HAP-1 (cell line): ENCODE measurements at regions not wholly inside any gene's neighbourhood (a gene's known extent, or its start where the extent isn't known, plus 50 kb on each side); places are given as distances from the start of the nearest gene placed in this dataset.

Experiments
- DNase-seq, 2 experiments: peaks; one replicate each; pipeline ENCODE4 v3.0.0-alpha.2; 2016 to 2020; ENCODE audit warnings: low spot score in 2 of 2
- H3K27me3 ChIP-seq: fragments of 250-450 bp; sonication (Bioruptor Pico); 2 replicates; pipeline ENCODE4 v1.5.1; 2020; ENCODE audit warnings: low read depth, mild to moderate bottlenecking, moderate library complexity
- H3K36me3 ChIP-seq: fragments of 250-450 bp; sonication (Bioruptor Pico); replicated peaks from 2 replicates; pipeline ENCODE4 v1.5.1; 2020; ENCODE audit warnings: mild to moderate bottlenecking
- H3K4me1 ChIP-seq: fragments of 250-450 bp; sonication (Bioruptor Pico); 2 replicates; pipeline ENCODE4 v1.5.1; 2020; ENCODE audit warnings: mild to moderate bottlenecking
- H3K4me3 ChIP-seq: fragments of 250-450 bp; sonication (Bioruptor Pico); 2 replicates; pipeline ENCODE4 v1.5.1; 2020; ENCODE audit warnings: mild to moderate bottlenecking, moderate library complexity
- H3K9me3 ChIP-seq: fragments of 250-450 bp; sonication (Bioruptor Pico); 2 replicates; pipeline ENCODE4 v1.5.1; 2020; ENCODE audit warnings: mild to moderate bottlenecking, moderate library complexity
- in situ Hi-C: fragments of 300-500 bp; cut with MboI; formaldehyde crosslinking; loops from 3 replicates; pipeline ENCODE4 v1.14.3; 2020; ENCODE audit warnings: low sequenced_read_pairs, inconsistent platforms, mixed read lengths

DNA sequence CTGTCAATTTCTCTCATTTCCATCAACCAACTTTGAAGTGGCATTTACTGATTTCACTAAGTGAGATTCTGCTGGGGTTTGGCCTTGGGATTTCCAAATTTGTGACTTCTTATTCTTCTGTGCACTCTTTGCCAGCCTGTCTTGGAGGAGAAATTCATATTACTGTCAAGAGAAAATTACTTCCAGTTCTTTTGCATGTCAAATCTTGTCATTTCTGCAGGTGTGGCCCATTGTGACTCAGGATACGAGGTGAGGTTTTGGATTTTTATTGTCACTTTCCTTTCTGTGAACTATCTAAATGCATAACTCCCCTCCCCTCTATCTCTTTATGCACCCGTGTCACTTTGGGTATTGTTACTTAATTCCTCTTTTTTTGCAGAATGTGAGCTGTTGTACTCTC, 102.6 kb upstream of the GUCY1A1 start:
- in situ Hi-C loops = no loop called here
- H3K4me1 ChIP-seq = no peaks in the 10 kb centered on the region

DNA sequence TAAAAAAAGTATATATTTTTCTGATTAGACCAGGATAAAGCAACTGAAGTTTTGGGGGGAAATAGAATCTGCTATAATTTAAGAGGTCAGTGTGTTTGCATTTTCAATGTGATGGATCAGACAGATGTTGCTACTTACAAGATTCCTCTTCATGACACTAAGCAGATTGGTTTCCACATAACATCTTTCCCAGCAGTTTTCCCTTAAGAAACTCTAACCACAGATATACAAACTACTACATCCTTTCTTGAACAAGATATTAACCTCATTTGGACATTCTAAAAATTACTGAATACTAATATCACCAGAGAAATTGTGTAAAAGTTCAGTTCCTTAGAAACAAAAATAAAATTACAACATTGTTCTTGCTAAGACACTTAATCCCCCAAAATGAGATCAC, 106.7 kb upstream of the GUCY1A1 start:
- DNase-seq = no peak
- no peaks in the 10 kb centered on the region for H3K36me3 ChIP-seq
- H3K9me3 ChIP-seq = no peaks in the 10 kb centered on the region
- in situ Hi-C loops = no loop called here
- H3K27me3 ChIP-seq = no peaks in the 10 kb centered on the region
- no peaks in the 10 kb centered on the region for H3K4me1 ChIP-seq
- H3K4me3 ChIP-seq = no peak overlapping the region

More for the DNA sequence above, 102.6 kb upstream of the GUCY1A1 start:
- no peaks in the 10 kb centered on the region for H3K36me3 ChIP-seq
- no peaks in the 10 kb centered on the region for H3K27me3 ChIP-seq
- DNase-seq = no peak
- no peaks in the 10 kb centered on the region for H3K9me3 ChIP-seq
- H3K4me3 ChIP-seq = no peak overlapping the region

DNA sequence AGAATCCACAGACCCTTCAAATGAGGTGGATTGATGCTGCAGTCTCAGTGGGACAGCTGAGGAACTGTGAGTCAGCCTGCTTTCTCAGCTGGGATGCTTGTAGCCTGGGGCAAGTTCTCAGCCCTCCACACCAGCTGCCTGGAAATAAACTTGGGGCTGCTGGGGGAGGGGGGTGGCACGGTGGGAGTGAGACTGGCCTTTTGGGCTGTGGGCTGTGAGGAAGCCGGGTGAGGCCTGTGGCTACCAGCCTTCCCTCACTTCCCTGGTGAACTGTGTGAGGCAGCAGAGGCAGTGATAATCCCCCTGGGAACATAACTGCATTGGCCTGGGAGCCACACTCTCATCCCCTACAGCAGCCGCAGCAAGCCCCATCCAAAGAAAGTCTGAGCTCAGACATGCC, 114.5 kb upstream of the GUCY1A1 start:
- DNase-seq = no peak

DNA sequence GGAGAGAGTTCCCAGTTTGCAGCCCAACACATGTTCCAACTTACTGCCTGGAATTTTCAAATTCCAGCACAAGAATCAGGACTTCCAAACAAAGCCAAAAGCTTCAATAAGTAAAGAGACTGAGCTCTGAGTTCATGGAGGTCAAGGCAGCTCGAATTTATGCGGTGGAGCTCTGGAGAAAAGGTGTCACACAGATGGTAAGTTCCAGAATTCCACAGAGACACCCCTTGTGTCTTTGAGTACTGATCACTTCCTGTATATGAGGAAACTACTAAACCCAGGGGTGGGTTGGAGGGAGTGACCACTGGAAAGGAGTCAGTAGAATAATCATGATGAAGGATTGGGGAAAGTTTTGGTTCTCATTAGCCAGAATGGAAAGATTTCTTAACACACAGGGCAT, 118.5 kb upstream of the GUCY1A1 start:
- Histone ChIP-seq H3K4me3 (no peak overlapping the region), H3K9me3 (no peaks in the 10 kb centered on the region), H3K27me3 (no peaks in the 10 kb centered on the region), H3K4me1 (no peaks in the 10 kb centered on the region), H3K36me3 (no peaks in the 10 kb centered on the region)
- in situ Hi-C loops = no loop called here
- no peak for DNase-seq

More for the DNA sequence above, 114.5 kb upstream of the GUCY1A1 start:
- in situ Hi-C loops = no loop called here
- H3K27me3 ChIP-seq = no peaks in the 10 kb centered on the region
- no peak overlapping the region for H3K4me3 ChIP-seq
- no peaks in the 10 kb centered on the region for H3K4me1 ChIP-seq
- no peaks in the 10 kb centered on the region for H3K36me3 ChIP-seq
- no peaks in the 10 kb centered on the region for H3K9me3 ChIP-seq

DNA sequence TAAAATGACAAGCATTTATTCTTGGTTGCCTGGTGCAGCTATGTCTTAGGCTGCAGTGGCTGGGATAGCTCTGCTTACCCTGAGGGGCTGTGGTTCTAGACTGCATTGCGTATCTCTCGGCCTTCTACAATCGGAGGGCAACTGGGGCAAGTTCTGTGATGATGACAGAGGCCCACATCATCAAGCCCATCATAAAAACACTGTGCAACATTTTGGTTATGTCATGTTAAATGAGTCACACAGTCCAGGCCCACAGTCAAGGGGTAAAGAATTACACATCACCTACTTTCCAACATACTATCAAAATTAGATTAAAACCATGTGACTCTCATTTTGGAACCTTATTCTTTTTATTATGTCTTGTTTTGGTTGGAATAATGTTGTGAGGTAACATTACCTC, 120.2 kb upstream of the GUCY1A1 start:
- H3K27me3 ChIP-seq = no peaks in the 10 kb centered on the region
- in situ Hi-C loops = no loop called here
- no peak overlapping the region for H3K4me3 ChIP-seq
- H3K36me3 ChIP-seq = no peaks in the 10 kb centered on the region
- no peak for DNase-seq
- H3K9me3 ChIP-seq = no peaks in the 10 kb centered on the region
- no peaks in the 10 kb centered on the region for H3K4me1 ChIP-seq

DNA sequence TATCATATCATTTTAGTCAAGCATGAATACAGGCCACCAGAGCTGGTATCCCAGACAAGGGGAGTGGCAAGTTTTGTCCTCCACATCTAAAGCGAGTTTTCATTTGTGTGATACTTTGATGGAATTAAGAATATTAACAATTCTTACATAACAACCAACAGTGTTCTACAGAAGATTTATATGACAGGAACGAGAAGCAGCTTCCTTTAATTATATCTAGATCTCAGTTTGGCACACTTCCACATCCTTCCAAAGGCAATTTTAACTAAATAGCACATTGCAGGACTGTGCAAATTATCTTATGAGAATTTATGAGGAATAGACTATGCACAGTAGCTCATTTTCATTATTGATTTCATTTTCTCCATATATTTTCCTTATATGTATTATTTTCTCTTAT, 121.2 kb upstream of the GUCY1A1 start:
- H3K27me3 ChIP-seq = no peaks in the 10 kb centered on the region
- no peaks in the 10 kb centered on the region for H3K36me3 ChIP-seq
- H3K9me3 ChIP-seq = no peaks in the 10 kb centered on the region
- in situ Hi-C loops = no loop called here
- no peak overlapping the region for H3K4me3 ChIP-seq
- no peak for DNase-seq
- no peaks in the 10 kb centered on the region for H3K4me1 ChIP-seq

DNA sequence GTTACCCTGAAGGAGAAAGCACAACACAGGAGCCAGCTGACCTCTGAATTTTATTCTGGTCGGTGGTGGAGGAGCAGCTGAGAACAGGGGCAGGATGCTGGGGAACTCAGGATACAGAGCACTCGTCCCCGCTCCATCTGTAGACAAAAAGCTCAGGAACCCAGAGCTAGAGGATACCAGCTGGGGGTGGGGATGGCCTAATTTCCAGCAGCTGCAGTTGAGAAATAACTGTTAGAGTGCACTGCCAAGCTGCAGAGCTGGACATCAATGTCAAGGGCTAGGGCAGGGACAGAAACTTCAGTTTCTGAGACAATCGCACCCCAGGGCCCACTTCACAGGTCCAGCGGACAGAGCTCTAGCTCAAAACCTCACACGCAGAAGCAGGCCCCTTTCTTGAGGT, 122.1 kb upstream of the GUCY1A1 start:
- Histone ChIP-seq H3K4me3 (no peak overlapping the region), H3K4me1 (no peaks in the 10 kb centered on the region), H3K9me3 (no peaks in the 10 kb centered on the region), H3K36me3 (no peaks in the 10 kb centered on the region), H3K27me3 (no peaks in the 10 kb centered on the region)
- in situ Hi-C loops = no loop called here
- no peak for DNase-seq

DNA sequence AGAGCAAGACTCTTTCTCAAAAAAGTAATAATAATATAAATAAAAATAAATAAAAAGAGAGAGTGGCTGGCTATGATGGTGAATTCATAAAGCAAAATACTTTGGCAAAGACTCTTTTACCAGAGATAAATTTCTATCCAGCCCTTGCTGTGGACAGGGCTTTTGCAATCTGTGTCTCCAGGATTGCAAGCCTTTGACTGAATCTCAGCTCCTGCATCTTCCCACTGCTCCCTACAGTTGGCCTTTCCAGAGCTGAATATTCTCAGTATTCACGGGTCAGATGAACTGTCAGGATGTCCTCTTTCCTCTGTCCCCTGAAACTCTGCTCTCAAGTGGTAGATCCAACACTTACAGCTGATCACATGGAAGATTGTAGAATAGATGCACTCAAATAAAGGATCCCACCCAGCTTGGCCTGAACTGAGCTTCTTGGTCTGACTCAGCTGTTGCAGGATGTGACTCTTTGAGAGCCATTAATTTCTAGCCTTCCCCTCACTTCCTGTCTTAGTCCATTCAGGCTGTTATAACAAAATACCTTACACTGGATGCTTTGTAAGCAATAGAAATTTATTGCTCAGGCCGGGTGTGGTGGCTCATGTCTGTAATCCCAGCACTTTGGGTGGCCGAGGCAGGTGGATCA, 123.4 kb upstream of the GUCY1A1 start:
- Histone ChIP-seq H3K27me3 (no peaks in the 10 kb centered on the region), H3K4me1 (no peaks in the 10 kb centered on the region), H3K36me3 (no peaks in the 10 kb centered on the region), H3K9me3 (no peaks in the 10 kb centered on the region), H3K4me3 (no peak overlapping the region)
- in situ Hi-C loops = no loop called here
- no peak for DNase-seq

DNA sequence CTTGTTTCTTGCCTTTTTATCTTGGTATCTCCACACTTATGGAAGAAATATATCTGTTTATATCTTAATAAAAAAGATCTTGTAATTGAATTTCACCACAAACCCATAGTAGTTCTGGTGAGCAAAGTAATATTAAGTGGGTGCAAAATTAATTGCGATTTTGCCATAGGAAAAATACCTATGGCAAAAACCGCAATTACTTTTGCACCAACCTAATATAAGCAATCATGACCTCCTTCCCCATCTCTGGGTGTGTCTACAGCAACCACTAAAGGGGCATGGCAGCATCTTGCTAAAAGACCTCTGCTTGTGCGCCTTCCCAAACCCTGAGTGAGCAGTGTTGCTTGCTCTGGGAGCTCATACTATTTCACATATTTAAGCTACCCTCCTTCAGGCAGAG, 124.2 kb upstream of the GUCY1A1 start:
- in situ Hi-C loops = no loop called here
- no peak for DNase-seq
- H3K4me3 ChIP-seq = no peak overlapping the region
- H3K9me3 ChIP-seq = no peaks in the 10 kb centered on the region
- no peaks in the 10 kb centered on the region for H3K36me3 ChIP-seq
- H3K27me3 ChIP-seq = no peaks in the 10 kb centered on the region
- no peaks in the 10 kb centered on the region for H3K4me1 ChIP-seq

DNA sequence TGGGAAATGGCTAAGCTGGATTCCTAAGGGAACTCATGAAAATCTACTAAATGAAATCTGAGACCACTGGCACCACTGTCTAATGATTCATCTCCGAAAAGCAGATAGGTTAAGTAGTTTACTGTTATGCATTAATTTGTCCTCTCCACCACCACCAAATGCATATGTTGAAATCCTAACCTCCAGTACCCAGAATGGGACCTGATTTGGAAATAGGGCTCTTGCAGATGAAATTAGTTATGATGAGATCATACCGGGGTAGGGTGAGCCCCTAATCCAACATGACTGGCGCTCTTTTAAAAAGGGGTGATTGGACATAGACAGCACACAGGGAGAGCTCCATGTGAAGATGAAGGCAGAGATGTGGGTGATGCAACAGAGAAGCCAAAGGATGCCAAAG, 124.9 kb upstream of the GUCY1A1 start:
- in situ Hi-C loops = no loop called here
- no peaks in the 10 kb centered on the region for H3K4me1 ChIP-seq
- H3K36me3 ChIP-seq = no peaks in the 10 kb centered on the region
- H3K27me3 ChIP-seq = no peaks in the 10 kb centered on the region
- no peak for DNase-seq
- H3K9me3 ChIP-seq = no peaks in the 10 kb centered on the region
- H3K4me3 ChIP-seq = no peak overlapping the region

DNA sequence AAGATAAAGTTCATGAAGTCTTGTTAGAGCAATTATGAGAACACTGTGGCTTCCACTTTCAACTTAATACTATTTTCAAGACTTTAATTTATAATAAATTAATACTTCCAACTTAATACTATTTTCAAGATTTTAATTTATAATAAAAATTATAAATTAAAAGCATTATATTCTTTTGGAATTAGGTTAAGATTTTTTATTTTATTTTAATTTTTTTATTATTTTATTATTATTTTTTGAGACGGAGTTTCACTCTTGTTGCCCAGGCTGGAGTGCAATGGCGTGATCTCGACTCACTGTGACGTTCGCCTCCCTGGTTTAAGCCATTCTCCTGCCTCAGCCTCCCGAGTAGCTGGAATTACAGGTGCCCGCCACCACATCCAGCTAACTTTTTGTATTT, 126.0 kb upstream of the GUCY1A1 start:
- no peak for DNase-seq
- in situ Hi-C loops = no loop called here
- no peak overlapping the region for H3K4me3 ChIP-seq
- H3K9me3 ChIP-seq = no peaks in the 10 kb centered on the region
- H3K4me1 ChIP-seq = no peaks in the 10 kb centered on the region
- H3K36me3 ChIP-seq = no peaks in the 10 kb centered on the region
- no peaks in the 10 kb centered on the region for H3K27me3 ChIP-seq

DNA sequence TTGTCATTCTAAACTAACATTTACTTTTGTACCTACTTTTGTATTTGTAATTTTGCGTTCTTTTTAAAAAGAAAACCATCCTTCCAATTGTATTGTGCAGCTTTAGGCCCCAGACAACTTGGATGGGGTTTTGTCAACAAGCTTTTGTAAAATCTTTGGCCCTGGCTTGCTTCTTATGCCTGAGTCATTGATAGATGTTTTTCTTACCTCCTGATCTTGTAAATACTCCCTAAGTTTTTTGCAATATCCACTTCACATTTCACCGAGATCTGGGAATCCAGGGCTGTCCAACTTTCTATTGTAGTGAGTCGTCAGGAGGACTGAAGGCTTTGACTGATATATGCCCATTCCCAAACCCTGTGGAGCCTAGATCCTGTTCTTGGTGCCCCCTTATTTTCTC, 126.9 kb upstream of the GUCY1A1 start:
- no peak for DNase-seq
- in situ Hi-C loops = no loop called here
- H3K9me3 ChIP-seq = no peaks in the 10 kb centered on the region
- no peak overlapping the region for H3K4me3 ChIP-seq
- no peaks in the 10 kb centered on the region for H3K4me1 ChIP-seq
- no peaks in the 10 kb centered on the region for H3K36me3 ChIP-seq
- H3K27me3 ChIP-seq = no peaks in the 10 kb centered on the region

DNA sequence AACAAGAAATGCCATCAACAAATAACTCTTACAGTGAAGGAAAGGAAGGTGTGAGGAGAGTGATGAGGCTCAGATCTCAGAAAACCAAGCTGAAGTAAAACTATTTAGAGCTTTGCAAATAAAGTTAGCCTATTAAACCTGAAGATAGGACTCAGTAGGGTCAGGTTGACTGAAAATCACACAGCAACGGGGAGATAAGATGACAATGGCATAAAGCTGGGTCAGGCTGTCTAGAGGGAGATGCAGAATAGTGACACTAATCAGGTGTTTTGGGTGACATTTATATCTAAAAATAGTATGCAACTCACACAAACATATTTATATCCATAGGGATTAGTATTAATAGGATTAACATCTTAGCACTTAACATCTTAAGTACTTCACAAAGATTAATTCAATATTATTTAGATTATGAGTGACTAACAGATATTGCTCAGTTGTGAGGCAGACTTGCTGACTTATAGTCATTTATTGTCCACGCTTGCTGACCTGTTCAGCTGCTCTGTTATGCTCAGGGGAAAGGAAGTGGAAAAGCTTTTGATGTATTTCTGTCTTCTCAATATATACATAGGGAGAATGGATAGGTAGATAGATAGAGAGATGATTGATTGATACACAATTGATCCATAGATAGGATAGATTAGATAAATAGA, 130.7 kb upstream of the GUCY1A1 start:
- Histone ChIP-seq H3K36me3 (no peaks in the 10 kb centered on the region), H3K4me1 (no peaks in the 10 kb centered on the region), H3K27me3 (no peaks in the 10 kb centered on the region), H3K4me3 (no peak overlapping the region), H3K9me3 (no peaks in the 10 kb centered on the region)
- in situ Hi-C loops = no loop called here
- DNase-seq = no peak

DNA sequence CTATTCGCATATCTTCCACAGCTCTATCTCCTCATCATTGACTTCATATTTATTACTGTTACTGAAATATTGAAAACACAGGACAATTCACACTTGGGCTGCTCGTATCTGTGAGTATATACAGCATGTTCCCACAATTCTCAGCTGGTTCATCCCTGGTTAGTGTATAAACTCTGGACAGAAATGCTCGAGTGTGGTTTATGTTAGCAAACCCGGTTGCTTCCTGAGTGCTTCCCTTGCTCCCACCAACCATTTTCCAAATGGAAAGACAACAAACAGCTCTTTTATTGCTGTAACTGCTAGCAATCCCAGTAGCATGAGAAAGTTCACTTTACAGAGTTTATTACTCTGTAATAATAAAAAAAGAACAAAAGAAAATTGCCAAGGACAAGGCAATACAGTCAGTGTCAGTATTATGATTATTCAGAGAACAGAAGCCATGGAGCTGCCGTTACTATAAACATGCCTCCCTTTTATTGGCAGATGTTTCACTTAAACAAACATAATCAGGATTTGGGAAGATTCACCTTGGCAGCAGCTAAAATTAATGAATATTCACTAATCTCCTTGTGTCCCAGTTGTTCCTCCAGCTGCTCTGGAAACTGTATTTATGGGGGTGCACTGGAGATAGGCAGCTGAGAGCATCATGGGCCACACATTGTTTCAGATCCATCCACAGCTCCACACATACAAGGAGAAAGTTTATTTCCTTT, 134.1 kb upstream of the GUCY1A1 start:
- DNase-seq = no peak
- Histone ChIP-seq H3K9me3 (no peaks in the 10 kb centered on the region), H3K27me3 (no peaks in the 10 kb centered on the region), H3K4me3 (no peak overlapping the region), H3K4me1 (no peaks in the 10 kb centered on the region), H3K36me3 (no peaks in the 10 kb centered on the region)
- in situ Hi-C loops = no loop called here
